Esophagus muscularis mucosa (tissue), 4 donors: ENCODE measurements at regions not wholly inside any gene's neighbourhood (a gene's known extent, or its start where the extent isn't known, plus 50 kb on each side); places are given as distances from the start of the nearest gene placed in this dataset.

Experiments used
- EP300 ChIP-seq: sonication (generic); formaldehyde crosslinking; IDR thresholded peaks from one replicate; pipeline ENCODE4 v1.6.1; 2017; ENCODE audit warnings: antibody characterized with exemption
- POLR2A ChIP-seq: fragments of 450-650 bp; IDR thresholded peaks from one replicate; pipeline ENCODE4 v1.6.1; 2017; ENCODE audit warnings: antibody characterized with exemption, moderate library complexity, mild to moderate bottlenecking, low read depth
- POLR2AphosphoS5 ChIP-seq, 2 donors: sonication (generic); formaldehyde crosslinking; IDR thresholded peaks; one replicate each; pipeline ENCODE4 v1.6.1; 2017; ENCODE audit warnings: antibody characterized with exemption in 2 of 2
- TF ChIP-seq, protein P1 (sequence below), 3 experiments: fragments of 200-600 bp in 2 of 3; fragments of 450-650 bp in 1 of 3; sonication (generic) in 2 of 3; IDR thresholded peaks; one replicate each; pipeline ENCODE4 v1.5.1; 2017 to 2019; ENCODE audit warnings: antibody characterized with exemption in 3 of 3, mild to moderate bottlenecking in 2 of 3, moderate library complexity in 1 of 3

DNA sequence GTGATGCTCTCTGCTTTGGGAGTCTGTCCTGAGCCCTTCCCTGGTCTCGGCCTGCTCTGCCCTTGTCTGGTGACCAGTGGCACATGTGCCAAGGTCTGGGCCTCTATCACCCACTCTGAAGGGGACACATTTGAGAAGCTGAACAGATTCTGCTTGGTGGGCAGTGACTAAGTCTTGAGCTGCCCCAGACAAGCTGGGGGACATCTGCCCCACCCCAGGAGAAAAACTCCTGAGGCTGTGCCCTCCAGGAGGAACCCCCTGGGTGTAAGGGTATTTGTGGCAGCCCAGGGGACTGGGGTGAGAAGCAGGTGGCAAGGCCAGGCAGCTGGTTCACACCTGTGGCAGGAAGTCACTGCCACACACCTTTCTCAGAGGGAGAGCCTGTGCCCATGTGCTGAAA is 342.1 kb downstream of the DYSF start:
- TF ChIP-seq POLR2AphosphoS5 (IDR thresholded peaks at IDR 0.05) (no peak), POLR2A (no peak), EP300 (no peak)
- TF ChIP-seq, protein P1, sequence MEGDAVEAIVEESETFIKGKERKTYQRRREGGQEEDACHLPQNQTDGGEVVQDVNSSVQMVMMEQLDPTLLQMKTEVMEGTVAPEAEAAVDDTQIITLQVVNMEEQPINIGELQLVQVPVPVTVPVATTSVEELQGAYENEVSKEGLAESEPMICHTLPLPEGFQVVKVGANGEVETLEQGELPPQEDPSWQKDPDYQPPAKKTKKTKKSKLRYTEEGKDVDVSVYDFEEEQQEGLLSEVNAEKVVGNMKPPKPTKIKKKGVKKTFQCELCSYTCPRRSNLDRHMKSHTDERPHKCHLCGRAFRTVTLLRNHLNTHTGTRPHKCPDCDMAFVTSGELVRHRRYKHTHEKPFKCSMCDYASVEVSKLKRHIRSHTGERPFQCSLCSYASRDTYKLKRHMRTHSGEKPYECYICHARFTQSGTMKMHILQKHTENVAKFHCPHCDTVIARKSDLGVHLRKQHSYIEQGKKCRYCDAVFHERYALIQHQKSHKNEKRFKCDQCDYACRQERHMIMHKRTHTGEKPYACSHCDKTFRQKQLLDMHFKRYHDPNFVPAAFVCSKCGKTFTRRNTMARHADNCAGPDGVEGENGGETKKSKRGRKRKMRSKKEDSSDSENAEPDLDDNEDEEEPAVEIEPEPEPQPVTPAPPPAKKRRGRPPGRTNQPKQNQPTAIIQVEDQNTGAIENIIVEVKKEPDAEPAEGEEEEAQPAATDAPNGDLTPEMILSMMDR (IDR thresholded peaks at IDR 0.05) = no peak
